ENCODE measurements at regions not wholly inside any gene's neighbourhood (a gene's known extent, or its start where the extent isn't known, plus 50 kb on each side); places are given as distances from the start of the nearest gene placed in this dataset.

- no peaks in the 10 kb centered on the region for H3K9me3 ChIP-seq (ENCODE audit: low read depth)
- H3K27me3 ChIP-seq: no peaks in the 10 kb centered on the region
- no peak overlapping the region for H3K4me2 ChIP-seq
- no peaks in the 10 kb centered on the region for H4K20me1 ChIP-seq (ENCODE audit: insufficient read depth, poor library complexity, severe bottlenecking)
- H3K9me2 ChIP-seq (replicated peaks; ENCODE audit: insufficient read depth): no peaks in the 10 kb centered on the region
- no peak overlapping the region for H2AFZ ChIP-seq
- H3K27ac ChIP-seq: no peak overlapping the region
- DNase-seq (ENCODE audit: low spot score): no peak
- no peaks in the 10 kb centered on the region for H3K79me2 ChIP-seq
- H3K4me3 ChIP-seq: no peak overlapping the region
- TF ChIP-seq EZH2 (IDR thresholded peaks at IDR 0.05; ENCODE audit: borderline replicate concordance) (no peak), CTCF (IDR thresholded peaks at IDR 0.05; ENCODE audit: poor library complexity) (no peak), EZH2phosphoT487 (IDR thresholded peaks at IDR 0.05; ENCODE audit: low read depth, severe bottlenecking, unreplicated experiment) (no peak)
- no peaks in the 10 kb centered on the region for H3K4me1 ChIP-seq (ENCODE audit: insufficient read depth)
- H3K36me3 ChIP-seq (replicated peaks; ENCODE audit: insufficient read depth, low read depth): no peaks in the 10 kb centered on the region
- 92% methylated on average over 9 of the region's 9 CpGs for WGBS (ENCODE audit: low lambda C conversion rate, missing lambda C conversion rate)
Measured at GRCh38 chr11:69217276-69218105, 61.8 kb downstream of the SMIM38 start.

DNA sequence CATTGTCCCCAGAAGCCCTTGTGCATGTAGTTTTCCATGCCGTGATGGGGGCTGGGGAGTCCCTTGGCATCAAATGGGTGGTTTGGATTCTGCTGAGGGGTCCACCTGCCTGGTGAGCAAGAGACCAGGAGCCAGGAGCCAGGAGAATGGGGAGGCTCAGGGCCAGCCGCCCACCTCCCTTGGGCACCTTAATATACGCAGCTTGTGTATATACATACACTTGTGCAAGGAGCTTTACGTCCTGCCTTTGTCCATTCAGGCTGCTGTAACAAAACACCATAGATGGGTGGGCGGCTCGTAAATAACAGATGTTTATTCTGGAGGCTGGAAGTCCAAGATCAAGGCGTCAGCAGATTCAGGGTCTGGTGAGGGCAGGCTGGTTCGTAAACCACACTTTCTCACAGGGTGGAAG lies 62.5 kb downstream of the SMIM38 start:
- Histone ChIP-seq H3K4me3 (no peak overlapping the region), H3K9me2 (replicated peaks; ENCODE audit: insufficient read depth) (no peaks in the 10 kb centered on the region), H3K27ac (no peak overlapping the region), H2AFZ (no peak overlapping the region), H3K9me3 (ENCODE audit: low read depth) (no peaks in the 10 kb centered on the region), H3K36me3 (replicated peaks; ENCODE audit: insufficient read depth, low read depth) (no peaks in the 10 kb centered on the region), H3K4me2 (no peak overlapping the region), H3K4me1 (ENCODE audit: insufficient read depth) (no peaks in the 10 kb centered on the region), H3K27me3 (no peaks in the 10 kb centered on the region), H3K79me2 (no peaks in the 10 kb centered on the region), H4K20me1 (ENCODE audit: insufficient read depth, poor library complexity, severe bottlenecking) (no peaks in the 10 kb centered on the region)
- 60% methylated on average over 8 of the region's 8 CpGs for WGBS (ENCODE audit: low lambda C conversion rate, missing lambda C conversion rate)
- TF ChIP-seq EZH2phosphoT487 (IDR thresholded peaks at IDR 0.05; ENCODE audit: low read depth, severe bottlenecking, unreplicated experiment) (no peak), CTCF (IDR thresholded peaks at IDR 0.05; ENCODE audit: poor library complexity) (no peak), EZH2 (IDR thresholded peaks at IDR 0.05; ENCODE audit: borderline replicate concordance) (no peak)
- DNase-seq (ENCODE audit: low spot score): no peak

DNA sequence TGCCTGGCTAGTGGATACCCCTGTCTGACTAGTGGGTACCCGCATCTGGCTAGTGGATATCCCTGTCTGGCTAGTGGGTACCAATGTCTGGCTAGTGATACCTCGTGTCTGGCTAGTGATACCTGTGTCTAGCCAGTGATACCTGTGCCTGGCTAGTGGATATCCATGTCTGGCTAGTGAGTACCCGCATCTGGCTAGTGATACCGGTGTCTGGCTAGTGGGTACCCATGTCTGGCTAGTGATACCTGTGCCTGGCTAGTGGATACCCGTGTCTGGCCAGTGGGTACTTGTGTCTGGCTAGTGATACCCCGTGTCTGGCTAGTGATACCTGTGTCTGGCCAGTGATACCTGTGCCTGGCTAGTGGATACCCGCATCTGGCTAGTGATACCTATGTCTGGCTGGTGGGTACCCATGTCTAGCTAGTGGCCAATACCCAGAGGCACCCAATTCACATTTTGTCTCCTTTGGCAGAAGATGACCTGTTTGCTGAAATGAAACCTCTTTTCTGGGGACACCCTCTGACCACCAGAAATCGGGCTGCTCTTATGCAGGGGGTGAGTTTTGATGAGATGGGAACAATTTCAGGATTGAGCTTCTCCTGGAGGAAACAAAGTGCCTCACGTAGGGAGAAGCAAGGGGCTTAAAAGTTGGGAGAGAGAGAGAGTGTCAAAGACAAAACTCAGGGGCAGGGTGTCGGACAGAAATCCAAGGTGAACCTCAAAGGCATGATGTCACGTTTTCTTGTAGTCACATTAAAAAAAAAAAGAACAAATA lies 63.4 kb downstream of the SMIM38 start:
- DNase-seq (ENCODE audit: low spot score): no peak
- H3K4me2 ChIP-seq: no peak overlapping the region

More for the DNA sequence above, 63.4 kb downstream of the SMIM38 start:
- no peak overlapping the region for H3K27ac ChIP-seq
- H3K36me3 ChIP-seq (replicated peaks; ENCODE audit: insufficient read depth, low read depth): no peaks in the 10 kb centered on the region
- no peak overlapping the region for H3K4me3 ChIP-seq
- no peaks in the 10 kb centered on the region for H4K20me1 ChIP-seq (ENCODE audit: insufficient read depth, poor library complexity, severe bottlenecking)
- H3K79me2 ChIP-seq: no peaks in the 10 kb centered on the region
- no peaks in the 10 kb centered on the region for H3K4me1 ChIP-seq (ENCODE audit: insufficient read depth)
- no peak overlapping the region for H2AFZ ChIP-seq
- 88% methylated on average over 11 of the region's 11 CpGs for WGBS (ENCODE audit: low lambda C conversion rate, missing lambda C conversion rate)
- no peak for TF ChIP-seq EZH2phosphoT487 (IDR thresholded peaks at IDR 0.05; ENCODE audit: low read depth, severe bottlenecking, unreplicated experiment)
- TF ChIP-seq EZH2 (IDR thresholded peaks at IDR 0.05; ENCODE audit: borderline replicate concordance): no peak
- TF ChIP-seq CTCF (IDR thresholded peaks at IDR 0.05; ENCODE audit: poor library complexity): no peak
- no peaks in the 10 kb centered on the region for H3K27me3 ChIP-seq
- no peaks in the 10 kb centered on the region for H3K9me3 ChIP-seq (ENCODE audit: low read depth)
- no peaks in the 10 kb centered on the region for H3K9me2 ChIP-seq (replicated peaks; ENCODE audit: insufficient read depth)
